SJCRH30 (cell line): ENCODE measurements at regions not wholly inside any gene's neighbourhood (a gene's known extent, or its start where the extent isn't known, plus 50 kb on each side); places are given as distances from the start of the nearest gene placed in this dataset.
"Not testable (repeated sequence)": the region's sequence is repeated elsewhere in the genome, so short reads cannot be mapped to it uniquely, and the experiment has no call there.

Source experiments
- DNase-seq, 2 experiments: peaks; one replicate each; pipeline ENCODE4 v3.0.0-alpha.2; 2015 to 2020
- H3K27ac ChIP-seq: fragments of 250-450 bp; sonication (Bioruptor Pico); 2 replicates; pipeline ENCODE4 v1.5.1; 2020; ENCODE audit warnings: mild to moderate bottlenecking, moderate library complexity
- H3K27me3 ChIP-seq: fragments of 250-450 bp; sonication (Bioruptor Pico); 2 replicates; pipeline ENCODE4 v1.5.1; 2020; ENCODE audit warnings: mild to moderate bottlenecking, moderate library complexity
- H3K36me3 ChIP-seq: fragments of 250-450 bp; sonication (Bioruptor Pico); 2 replicates; pipeline ENCODE4 v1.5.1; 2020; ENCODE audit warnings: mild to moderate bottlenecking, moderate library complexity
- H3K4me1 ChIP-seq: fragments of 250-450 bp; sonication (Bioruptor Pico); 2 replicates; pipeline ENCODE4 v1.5.1; 2020; ENCODE audit warnings: mild to moderate bottlenecking, moderate library complexity
- H3K4me3 ChIP-seq: fragments of 250-450 bp; sonication (Bioruptor Pico); 2 replicates; pipeline ENCODE4 v1.5.1; 2020; ENCODE audit warnings: mild to moderate bottlenecking, moderate library complexity
- H3K9me3 ChIP-seq: fragments of 250-450 bp; sonication (Bioruptor Pico); replicated peaks from 2 replicates; pipeline ENCODE4 v1.5.1; 2020; ENCODE audit warnings: mild to moderate bottlenecking, moderate library complexity

DNA sequence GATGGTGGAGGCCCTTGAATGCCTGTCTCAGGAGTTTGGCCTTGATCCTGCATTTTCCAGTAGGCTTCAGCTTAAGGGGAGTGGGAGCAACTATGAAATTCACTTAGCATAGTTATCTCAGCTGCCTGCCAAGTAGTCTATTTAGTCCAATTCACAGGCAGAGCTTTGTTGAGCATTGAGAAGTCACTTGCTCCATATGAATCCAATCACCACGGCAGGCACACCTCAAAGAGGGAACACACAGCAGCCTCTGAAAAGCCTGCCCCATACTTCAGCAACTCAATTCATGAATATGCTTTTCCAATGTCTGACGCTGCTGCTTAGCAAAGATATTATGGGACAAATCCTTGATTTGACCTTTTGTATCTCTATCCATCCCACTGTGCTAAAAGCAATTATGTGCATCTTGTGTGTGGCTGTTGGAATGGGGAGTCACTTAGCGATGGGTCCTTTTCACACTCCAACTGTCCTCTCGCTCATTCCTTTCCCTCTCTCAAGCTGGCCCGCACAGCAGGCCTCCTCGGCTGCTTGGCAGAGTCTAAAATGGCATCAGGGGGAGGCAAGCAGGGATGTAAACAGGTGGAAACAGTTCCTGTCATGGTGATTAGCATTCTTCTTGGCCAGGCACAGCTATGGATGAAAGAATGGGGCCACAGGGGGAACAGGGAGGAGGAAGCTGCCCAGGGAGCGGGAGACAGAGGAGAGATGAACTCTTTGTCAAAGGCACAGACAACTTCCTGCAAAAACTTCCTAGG, 56.0 kb upstream of the LRPPRC start:
- DNase-seq: peak; percentile 40 to 60
- Histone ChIP-seq H3K4me3 (no peak overlapping the region), H3K27ac (no peak overlapping the region), H3K27me3 (no peaks in the 10 kb centered on the region), H3K9me3 (no peaks in the 10 kb centered on the region), H3K36me3 (no peaks in the 10 kb centered on the region), H3K4me1 (peaks cover 7% of the 10 kb centered on the region; the same call in 1 of the 2 replicates)

GRCh38 chr2:44052584-44052983, 56.8 kb upstream of the LRPPRC start:
- Histone ChIP-seq H3K27me3 (no peaks in the 10 kb centered on the region), H3K27ac (no peak overlapping the region), H3K4me3 (no peak overlapping the region), H3K9me3 (no peaks in the 10 kb centered on the region), H3K4me1 (peaks cover 7% of the 10 kb centered on the region; the same call in 1 of the 2 replicates), H3K36me3 (no peaks in the 10 kb centered on the region)
- no peak for DNase-seq

DNA sequence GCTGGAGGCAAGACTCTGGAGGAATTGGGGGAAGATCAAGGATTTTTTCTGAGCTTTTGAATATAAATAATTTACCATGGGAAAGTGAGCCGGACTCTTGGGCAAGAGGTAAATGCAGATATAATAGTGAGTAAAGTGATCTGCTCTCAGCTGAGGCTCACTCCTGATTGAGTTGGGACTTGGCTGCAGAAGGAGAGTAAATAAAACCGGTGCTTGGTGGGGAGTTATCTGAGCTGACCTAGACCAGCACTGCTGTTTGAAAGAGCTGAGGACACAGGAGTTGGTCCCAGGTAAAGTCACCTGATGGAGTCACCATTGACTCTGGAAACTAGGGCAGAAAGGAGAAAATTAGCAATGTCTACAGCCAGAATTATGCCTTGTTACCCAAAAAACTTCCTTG, 57.3 kb upstream of the LRPPRC start:
- no peak for DNase-seq
- Histone ChIP-seq H3K27me3 (no peaks in the 10 kb centered on the region), H3K36me3 (no peaks in the 10 kb centered on the region), H3K9me3 (no peaks in the 10 kb centered on the region), H3K27ac (no peak overlapping the region), H3K4me3 (no peak overlapping the region), H3K4me1 (peaks cover 7% of the 10 kb centered on the region; the same call in 1 of the 2 replicates)

- H3K27ac ChIP-seq: no peak overlapping the region
- no peak overlapping the region for H3K4me3 ChIP-seq
- peaks cover 7% of the 10 kb centered on the region; the same call in 1 of the 2 replicates for H3K4me1 ChIP-seq
- no peaks in the 10 kb centered on the region for H3K9me3 ChIP-seq
- DNase-seq: no peak
- no peaks in the 10 kb centered on the region for H3K36me3 ChIP-seq
- H3K27me3 ChIP-seq: no peaks in the 10 kb centered on the region
These were observed 57.7 kb upstream of the LRPPRC start for GRCh38 chr2:44053456-44053855.

- no peaks in the 10 kb centered on the region for H3K36me3 ChIP-seq
- no peak overlapping the region for H3K27ac ChIP-seq
- H3K9me3 ChIP-seq: no peaks in the 10 kb centered on the region
- H3K4me3 ChIP-seq: no peak overlapping the region
- H3K27me3 ChIP-seq: no peaks in the 10 kb centered on the region
- peaks cover 7% of the 10 kb centered on the region; the same call in 1 of the 2 replicates for H3K4me1 ChIP-seq
- no peak for DNase-seq
These were observed 59.4 kb upstream of the LRPPRC start for GRCh38 chr2:44055229-44055628.

GRCh38 chr2:44055664-44056063, 59.9 kb upstream of the LRPPRC start:
- Histone ChIP-seq H3K9me3 (no peaks in the 10 kb centered on the region), H3K36me3 (no peaks in the 10 kb centered on the region), H3K27me3 (no peaks in the 10 kb centered on the region), H3K4me3 (no peak overlapping the region), H3K27ac (no peak overlapping the region), H3K4me1 (peaks cover 7% of the 10 kb centered on the region; the same call in 1 of the 2 replicates)
- no peak for DNase-seq

- Histone ChIP-seq H3K4me1 (peaks cover under 1% of the 10 kb centered on the region; the same call in 1 of the 2 replicates), H3K9me3 (no peaks in the 10 kb centered on the region), H3K4me3 (no peak overlapping the region), H3K27me3 (no peaks in the 10 kb centered on the region), H3K36me3 (no peaks in the 10 kb centered on the region), H3K27ac (no peak overlapping the region)
- DNase-seq: no peak
These were observed 61.2 kb upstream of the LRPPRC start for GRCh38 chr2:44056947-44057346.

GRCh38 chr2:44060286-44060685, 64.5 kb upstream of the LRPPRC start:
- H3K36me3 ChIP-seq, H3K27ac ChIP-seq, H3K9me3 ChIP-seq, DNase-seq, H3K4me1 ChIP-seq, H3K27me3 ChIP-seq, H3K4me3 ChIP-seq: not testable (repeated sequence)

- Histone ChIP-seq H3K36me3 (no peaks in the 10 kb centered on the region), H3K4me1 (no peaks in the 10 kb centered on the region), H3K4me3 (no peak overlapping the region), H3K27me3 (no peaks in the 10 kb centered on the region), H3K27ac (no peak overlapping the region), H3K9me3 (no peaks in the 10 kb centered on the region)
- no peak for DNase-seq
These were observed 65.2 kb upstream of the LRPPRC start for GRCh38 chr2:44060990-44061389.

GRCh38 chr2:44061469-44061868, 65.7 kb upstream of the LRPPRC start:
- no peaks in the 10 kb centered on the region for H3K27me3 ChIP-seq
- no peak for DNase-seq
- H3K36me3 ChIP-seq: no peaks in the 10 kb centered on the region
- no peak overlapping the region for H3K27ac ChIP-seq
- no peak overlapping the region for H3K4me3 ChIP-seq
- H3K4me1 ChIP-seq: no peaks in the 10 kb centered on the region
- H3K9me3 ChIP-seq: no peaks in the 10 kb centered on the region

- H3K27ac ChIP-seq: no peak overlapping the region
- no peaks in the 10 kb centered on the region for H3K9me3 ChIP-seq
- no peaks in the 10 kb centered on the region for H3K4me1 ChIP-seq
- H3K36me3 ChIP-seq: no peaks in the 10 kb centered on the region
- DNase-seq: no peak
- H3K27me3 ChIP-seq: no peaks in the 10 kb centered on the region
- H3K4me3 ChIP-seq: no peak overlapping the region
These were observed 66.1 kb upstream of the LRPPRC start for GRCh38 chr2:44061876-44062275.

DNA sequence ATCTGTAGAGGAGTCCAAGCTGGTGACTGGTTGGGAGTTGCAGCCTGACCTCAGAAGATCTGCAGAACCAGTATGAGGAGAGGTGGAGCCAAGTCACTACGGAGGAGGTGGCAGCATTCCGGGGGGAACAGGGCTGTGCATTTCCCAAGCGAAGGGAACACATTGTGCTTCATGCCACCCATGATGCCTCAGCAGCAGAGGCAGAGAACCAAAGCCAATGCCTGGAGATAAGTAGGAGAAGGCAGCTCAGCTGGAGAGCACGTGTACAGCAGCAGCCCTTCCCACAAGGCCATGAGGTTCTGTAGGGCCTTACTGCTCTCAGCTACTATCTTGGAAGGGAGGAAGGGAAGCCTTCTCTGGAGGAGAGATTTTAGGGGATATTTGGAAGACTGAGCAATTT, 67.2 kb upstream of the LRPPRC start:
- no peaks in the 10 kb centered on the region for H3K4me1 ChIP-seq
- no peaks in the 10 kb centered on the region for H3K27me3 ChIP-seq
- no peaks in the 10 kb centered on the region for H3K36me3 ChIP-seq
- no peak overlapping the region for H3K4me3 ChIP-seq
- no peak overlapping the region for H3K27ac ChIP-seq
- H3K9me3 ChIP-seq: no peaks in the 10 kb centered on the region
- no peak for DNase-seq

- not testable (repeated sequence) for H3K36me3 ChIP-seq, H3K27me3 ChIP-seq, H3K4me1 ChIP-seq, H3K9me3 ChIP-seq, H3K27ac ChIP-seq, DNase-seq, H3K4me3 ChIP-seq
These were observed 68.5 kb upstream of the LRPPRC start for GRCh38 chr2:44064281-44064680.

GRCh38 chr2:44067012-44067790, 71.4 kb upstream of the LRPPRC start:
- H3K4me1 ChIP-seq, DNase-seq, H3K36me3 ChIP-seq, H3K9me3 ChIP-seq, H3K4me3 ChIP-seq, H3K27me3 ChIP-seq, H3K27ac ChIP-seq: not testable (repeated sequence)

DNA sequence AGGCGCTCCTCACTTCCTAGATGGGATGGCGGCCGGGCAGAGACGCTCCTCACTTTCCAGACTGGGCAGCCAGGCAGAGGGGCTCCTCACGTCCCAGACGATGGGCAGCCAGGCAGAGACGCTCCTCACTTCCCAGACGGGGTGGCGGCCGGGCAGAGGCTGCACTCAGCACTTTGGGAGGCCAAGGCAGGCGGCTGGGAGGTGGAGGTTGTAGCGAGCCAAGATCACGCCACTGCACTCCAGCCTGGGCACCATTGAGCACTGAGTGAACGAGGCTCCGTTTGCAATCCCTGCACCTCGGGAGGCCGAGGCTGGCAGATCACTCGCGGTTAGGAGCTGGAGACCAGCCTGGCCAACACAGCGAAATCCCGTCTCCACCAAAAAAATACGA, 72.0 kb upstream of the LRPPRC start:
- not testable (repeated sequence) for DNase-seq, H3K9me3 ChIP-seq, H3K36me3 ChIP-seq, H3K27me3 ChIP-seq, H3K4me3 ChIP-seq, H3K27ac ChIP-seq, H3K4me1 ChIP-seq
